ENCODE measurements at regions not wholly inside any gene's neighbourhood (a gene's known extent, or its start where the extent isn't known, plus 50 kb on each side); places are given as distances from the start of the nearest gene placed in this dataset.

DNA sequence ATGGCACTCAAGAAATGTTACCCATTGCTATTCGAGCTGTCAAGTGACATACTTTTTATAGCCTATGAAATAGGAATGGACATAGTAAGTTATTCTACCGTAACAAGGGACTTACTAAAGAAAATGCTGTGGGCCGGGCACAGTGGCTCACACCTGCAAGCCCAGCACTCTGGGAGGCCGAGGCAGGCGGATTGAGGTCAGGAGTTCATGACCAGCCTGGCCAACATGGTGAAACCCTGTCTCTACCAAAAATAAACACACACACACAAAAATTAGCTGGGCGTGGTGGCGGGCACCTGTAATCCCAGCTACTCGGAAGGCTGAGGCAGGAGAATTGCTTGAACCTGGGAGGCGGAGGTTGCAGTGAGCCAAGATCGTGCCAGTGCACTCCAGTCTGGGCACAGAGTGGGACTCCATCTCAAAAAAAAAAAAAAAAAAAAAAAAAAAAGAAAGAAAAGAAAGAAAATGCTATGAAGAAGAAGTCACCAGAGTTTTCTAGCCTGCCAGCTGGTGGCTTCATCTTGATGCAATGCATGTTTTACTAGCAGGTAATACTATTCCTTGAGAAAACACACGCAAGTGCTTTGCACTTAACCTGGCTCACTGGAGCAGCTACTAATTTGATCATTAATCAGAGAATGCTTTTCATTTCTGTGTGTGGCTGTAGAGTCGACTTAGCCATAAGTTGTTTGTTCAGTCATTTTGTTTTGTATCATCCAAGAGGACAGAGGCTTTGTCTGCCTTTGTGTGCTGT lies 166.7 kb upstream of the MYL2 start:
- WGBS (ENCODE audit: insufficient coverage, low lambda C conversion rate), result no CpG with 5 or more reads among the region's 12 CpGs
- H3K27ac ChIP-seq (ENCODE audit: low read length), result no peak overlapping the region
- peaks cover 8% of the 10 kb centered on the region for H3K27me3 ChIP-seq (ENCODE audit: control insufficient read depth, insufficient read depth, low read length)
- H3K9me3 ChIP-seq (ENCODE audit: control insufficient read depth, low read depth, low read length), result no peaks in the 10 kb centered on the region
- H3K4me1 ChIP-seq (ENCODE audit: control insufficient read depth, insufficient read depth, low read length), result no peaks in the 10 kb centered on the region
- H3K36me3 ChIP-seq (ENCODE audit: control insufficient read depth, insufficient read depth, low read length), result no peaks in the 10 kb centered on the region
- no peak for DNase-seq
- H3K4me3 ChIP-seq (ENCODE audit: low read length), result no peak overlapping the region

DNA sequence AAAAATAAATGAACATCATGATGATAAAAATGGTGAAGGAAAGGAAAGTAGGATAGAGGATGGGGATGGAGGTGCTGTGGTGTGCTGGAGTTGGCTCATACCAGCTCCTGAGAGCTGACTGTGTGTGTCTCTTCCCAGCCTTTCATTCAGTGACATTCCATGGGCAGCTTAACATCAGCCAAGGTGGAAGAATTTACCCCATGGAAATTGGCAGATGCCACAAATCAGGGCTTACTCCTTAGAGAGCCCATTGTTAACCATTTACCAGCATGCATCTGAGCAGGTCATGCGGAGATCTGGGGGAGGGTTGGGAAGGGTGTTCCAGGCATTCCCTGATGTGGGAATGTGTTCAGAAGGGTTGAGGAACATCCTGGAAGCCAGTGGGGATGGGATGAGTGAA lies 164.7 kb upstream of the MYL2 start:
- Histone ChIP-seq H3K27ac (ENCODE audit: low read length) (no peak overlapping the region), H3K4me1 (ENCODE audit: control insufficient read depth, insufficient read depth, low read length) (no peaks in the 10 kb centered on the region), H3K9me3 (ENCODE audit: control insufficient read depth, low read depth, low read length) (no peaks in the 10 kb centered on the region), H3K27me3 (ENCODE audit: control insufficient read depth, insufficient read depth, low read length) (peaks cover 16% of the 10 kb centered on the region), H3K4me3 (ENCODE audit: low read length) (no peak overlapping the region), H3K36me3 (ENCODE audit: control insufficient read depth, insufficient read depth, low read length) (no peaks in the 10 kb centered on the region)
- no peak for DNase-seq
- 100% methylated on average over 1 of the region's 1 CpG for whole genome bisulfite sequencing (ENCODE audit: insufficient coverage, low lambda C conversion rate)

DNA sequence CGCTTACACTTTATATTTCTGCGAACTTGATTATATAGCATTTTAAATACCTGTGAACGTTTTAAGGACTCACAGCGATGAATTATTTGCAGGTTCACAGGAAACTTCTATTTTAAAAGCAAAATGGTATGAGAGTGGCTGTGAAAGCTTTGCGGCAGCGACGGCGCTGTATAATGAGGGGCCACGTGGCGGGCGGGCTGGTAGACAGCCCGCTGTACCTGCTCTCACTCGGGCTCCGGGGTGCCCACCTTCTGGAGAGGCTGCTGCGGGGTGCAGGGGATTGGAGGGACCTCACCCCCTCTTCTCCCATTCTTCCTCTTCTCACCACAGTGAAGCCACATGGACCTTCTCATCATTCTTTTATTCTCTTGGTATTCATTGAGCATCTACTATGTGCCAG lies 164.2 kb upstream of the MYL2 start:
- Histone ChIP-seq H3K9me3 (ENCODE audit: control insufficient read depth, low read depth, low read length) (no peaks in the 10 kb centered on the region), H3K36me3 (ENCODE audit: control insufficient read depth, insufficient read depth, low read length) (no peaks in the 10 kb centered on the region), H3K27ac (ENCODE audit: low read length) (no peak overlapping the region), H3K4me3 (ENCODE audit: low read length) (no peak overlapping the region), H3K27me3 (ENCODE audit: control insufficient read depth, insufficient read depth, low read length) (peaks cover 16% of the 10 kb centered on the region), H3K4me1 (ENCODE audit: control insufficient read depth, insufficient read depth, low read length) (no peaks in the 10 kb centered on the region)
- DNase-seq, result no peak
- 100% methylated on average over 3 of the region's 15 CpGs for WGBS (ENCODE audit: insufficient coverage, low lambda C conversion rate)

DNA sequence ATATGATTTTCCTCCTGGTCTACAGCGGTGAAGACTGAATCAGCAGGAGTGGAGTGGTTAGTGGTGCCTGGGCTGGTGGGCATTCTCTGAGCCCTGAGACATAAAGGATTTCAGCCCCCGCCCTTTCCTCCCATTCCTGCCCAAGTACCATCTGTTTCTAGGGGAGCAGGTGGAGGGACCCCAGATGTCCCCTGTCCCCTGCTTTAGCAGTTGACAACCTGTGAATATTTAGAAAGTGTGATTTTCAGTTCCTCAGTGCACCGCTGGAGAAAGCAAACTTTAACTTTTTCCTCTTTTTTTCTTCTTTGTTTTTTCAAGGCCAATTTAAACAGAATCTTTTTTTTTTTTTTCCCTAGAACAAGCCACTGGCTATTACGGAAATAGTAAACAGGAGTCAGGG lies 163.8 kb upstream of the MYL2 start:
- peaks cover 16% of the 10 kb centered on the region for H3K27me3 ChIP-seq (ENCODE audit: control insufficient read depth, insufficient read depth, low read length)
- no peak overlapping the region for H3K27ac ChIP-seq (ENCODE audit: low read length)
- no peak for DNase-seq
- no peaks in the 10 kb centered on the region for H3K4me1 ChIP-seq (ENCODE audit: control insufficient read depth, insufficient read depth, low read length)
- no peaks in the 10 kb centered on the region for H3K9me3 ChIP-seq (ENCODE audit: control insufficient read depth, low read depth, low read length)
- no peaks in the 10 kb centered on the region for H3K36me3 ChIP-seq (ENCODE audit: control insufficient read depth, insufficient read depth, low read length)
- 50% methylated on average over 1 of the region's 4 CpGs for WGBS (ENCODE audit: insufficient coverage, low lambda C conversion rate)
- no peak overlapping the region for H3K4me3 ChIP-seq (ENCODE audit: low read length)

DNA sequence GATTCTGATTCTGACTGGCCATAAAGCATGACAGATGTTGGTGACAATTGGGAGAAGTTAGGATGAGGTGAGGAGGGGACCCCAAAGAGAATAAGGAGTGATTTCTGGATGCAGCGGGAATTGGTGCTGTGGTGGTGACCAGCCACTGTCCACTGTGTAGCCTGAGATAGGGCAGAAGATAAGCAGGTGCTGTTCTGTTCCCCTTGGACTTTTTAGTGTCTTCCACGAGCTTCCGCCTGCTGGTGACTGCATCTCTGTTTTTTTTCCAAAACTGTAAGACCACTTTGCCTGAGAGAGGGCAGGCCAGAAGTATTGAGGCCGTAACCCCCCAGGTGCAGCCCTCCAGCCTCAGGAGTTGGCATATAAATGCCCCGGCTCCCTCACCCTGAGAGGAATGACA lies 161.2 kb upstream of the MYL2 start:
- WGBS (ENCODE audit: insufficient coverage, low lambda C conversion rate), result no CpG with 5 or more reads among the region's 5 CpGs
- H3K27me3 ChIP-seq (ENCODE audit: control insufficient read depth, insufficient read depth, low read length), result peaks cover 31% of the 10 kb centered on the region
- no peak for DNase-seq
- H3K4me1 ChIP-seq (ENCODE audit: control insufficient read depth, insufficient read depth, low read length), result no peaks in the 10 kb centered on the region
- no peak overlapping the region for H3K27ac ChIP-seq (ENCODE audit: low read length)
- H3K9me3 ChIP-seq (ENCODE audit: control insufficient read depth, low read depth, low read length), result no peaks in the 10 kb centered on the region
- no peak overlapping the region for H3K4me3 ChIP-seq (ENCODE audit: low read length)
- no peaks in the 10 kb centered on the region for H3K36me3 ChIP-seq (ENCODE audit: control insufficient read depth, insufficient read depth, low read length)

DNA sequence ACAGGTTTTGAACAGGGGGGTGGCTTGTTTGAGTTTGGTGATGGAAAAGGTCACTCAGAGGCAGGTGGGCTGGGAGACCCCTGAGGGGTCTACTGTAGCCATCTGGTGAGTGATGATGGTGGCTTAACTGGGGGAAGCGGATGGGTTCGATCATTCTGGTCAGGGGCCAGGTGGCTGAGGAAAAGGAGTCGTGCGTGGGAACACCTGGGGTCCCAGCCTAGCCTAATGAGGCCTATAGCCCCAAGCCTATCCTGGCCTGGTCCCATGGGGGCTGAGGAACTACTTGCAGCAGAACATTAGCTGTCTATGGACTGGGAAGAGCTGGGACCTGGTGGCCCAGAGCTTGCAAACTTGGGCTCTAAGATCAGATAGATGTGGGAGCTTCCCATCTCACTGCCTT lies 158.4 kb upstream of the MYL2 start:
- no peak overlapping the region for H3K27ac ChIP-seq (ENCODE audit: low read length)
- H3K36me3 ChIP-seq (ENCODE audit: control insufficient read depth, insufficient read depth, low read length), result no peaks in the 10 kb centered on the region
- H3K9me3 ChIP-seq (ENCODE audit: control insufficient read depth, low read depth, low read length), result no peaks in the 10 kb centered on the region
- peaks cover 35% of the 10 kb centered on the region for H3K27me3 ChIP-seq (ENCODE audit: control insufficient read depth, insufficient read depth, low read length)
- H3K4me3 ChIP-seq (ENCODE audit: low read length), result no peak overlapping the region
- H3K4me1 ChIP-seq (ENCODE audit: control insufficient read depth, insufficient read depth, low read length), result no peaks in the 10 kb centered on the region
- no peak for DNase-seq
- no CpG with 5 or more reads among the region's 4 CpGs for WGBS (ENCODE audit: insufficient coverage, low lambda C conversion rate)

DNA sequence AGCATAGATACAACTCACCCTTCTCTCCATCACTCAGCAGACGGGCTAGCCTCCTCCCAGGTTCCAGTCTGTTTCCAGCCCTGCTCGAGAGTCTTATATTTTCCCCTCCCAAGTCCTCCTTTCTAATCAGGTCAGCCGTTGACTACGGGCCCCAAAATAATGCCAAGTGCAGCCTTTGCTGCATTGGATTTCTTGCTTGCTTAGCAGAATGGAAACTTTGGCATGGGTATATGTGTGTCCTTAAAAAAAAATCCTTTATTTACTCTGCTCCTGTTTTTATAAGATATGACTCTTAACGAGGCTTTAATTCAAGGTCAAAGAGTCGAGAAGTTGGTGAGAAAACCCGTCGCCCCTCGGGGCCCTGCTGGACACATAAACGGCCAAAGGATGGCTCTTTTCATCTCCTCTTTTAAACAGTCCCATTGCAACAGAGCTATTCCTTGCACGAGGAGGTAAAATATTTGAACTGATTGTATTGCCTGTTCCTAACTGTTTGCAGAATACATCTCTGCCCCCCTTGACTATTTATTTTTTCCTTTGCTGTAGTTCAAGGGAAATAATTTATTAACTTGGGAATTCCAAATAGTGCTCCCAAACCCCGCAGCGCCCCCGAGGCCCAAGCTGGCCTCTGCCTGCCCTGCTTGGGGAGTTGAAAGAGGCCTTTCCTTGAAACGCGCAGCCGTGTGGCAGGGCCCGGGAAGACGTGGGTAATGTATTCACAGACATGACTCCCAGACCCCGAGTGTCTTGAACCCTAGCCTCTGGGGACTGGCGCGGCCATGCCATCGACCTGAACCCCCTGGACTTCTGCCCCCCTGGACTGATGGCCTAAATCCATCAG lies 156.5 kb upstream of the MYL2 start:
- Histone ChIP-seq H3K27ac (ENCODE audit: low read length) (no peak overlapping the region), H3K4me3 (ENCODE audit: low read length) (no peak overlapping the region), H3K9me3 (ENCODE audit: control insufficient read depth, low read depth, low read length) (no peaks in the 10 kb centered on the region), H3K27me3 (ENCODE audit: control insufficient read depth, insufficient read depth, low read length) (peaks cover 28% of the 10 kb centered on the region), H3K4me1 (ENCODE audit: control insufficient read depth, insufficient read depth, low read length) (no peaks in the 10 kb centered on the region), H3K36me3 (ENCODE audit: control insufficient read depth, insufficient read depth, low read length) (no peaks in the 10 kb centered on the region)
- no peak for DNase-seq
- 16% methylated on average over 4 of the region's 23 CpGs for WGBS (ENCODE audit: insufficient coverage, low lambda C conversion rate)

DNA sequence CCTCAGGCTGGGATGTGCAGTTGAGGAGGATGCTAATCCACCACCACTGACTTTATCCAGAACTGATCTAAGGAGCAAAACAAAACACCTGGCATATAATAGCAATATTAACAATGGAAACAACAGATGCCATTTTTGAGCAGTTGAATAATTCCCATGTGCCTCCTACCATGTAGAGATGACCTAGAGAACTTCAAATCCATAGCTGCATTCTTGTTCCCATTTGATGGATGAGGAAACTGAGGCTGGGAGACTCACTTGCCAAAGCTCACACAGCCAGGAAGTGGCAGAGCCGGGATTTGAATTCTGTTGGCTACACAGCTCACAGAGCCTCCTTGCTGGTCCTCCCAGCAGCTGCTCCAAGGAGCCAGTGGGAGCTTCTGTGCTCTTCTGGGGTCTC lies 155.8 kb upstream of the MYL2 start:
- Histone ChIP-seq H3K27ac (ENCODE audit: low read length) (no peak overlapping the region), H3K36me3 (ENCODE audit: control insufficient read depth, insufficient read depth, low read length) (no peaks in the 10 kb centered on the region), H3K9me3 (ENCODE audit: control insufficient read depth, low read depth, low read length) (no peaks in the 10 kb centered on the region), H3K4me3 (ENCODE audit: low read length) (no peak overlapping the region), H3K4me1 (ENCODE audit: control insufficient read depth, insufficient read depth, low read length) (no peaks in the 10 kb centered on the region), H3K27me3 (ENCODE audit: control insufficient read depth, insufficient read depth, low read length) (peaks cover 24% of the 10 kb centered on the region)
- no peak for DNase-seq
- no CpG with 5 or more reads among the region's 1 CpG for WGBS (ENCODE audit: insufficient coverage, low lambda C conversion rate)

DNA sequence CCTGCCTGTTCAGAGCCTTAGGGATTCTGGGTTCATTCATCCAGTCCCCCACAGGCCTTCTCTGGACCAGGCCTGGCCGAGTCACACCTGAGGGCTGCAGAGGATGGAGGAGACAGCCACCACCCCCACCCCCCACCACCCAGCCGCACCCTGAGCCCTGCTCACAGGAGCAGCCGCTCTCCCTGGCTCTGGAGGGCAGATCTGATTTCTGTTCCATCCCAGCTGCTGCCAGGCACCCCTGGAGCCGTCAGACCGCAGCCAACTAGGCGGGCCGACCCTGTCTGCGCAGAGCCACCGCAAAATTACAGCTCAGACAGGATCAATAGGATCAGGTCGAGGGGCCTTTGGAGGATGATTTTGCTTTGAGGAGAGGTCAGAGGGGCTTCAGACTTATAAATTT lies 154.6 kb upstream of the MYL2 start:
- no peak for DNase-seq
- Histone ChIP-seq H3K36me3 (ENCODE audit: control insufficient read depth, insufficient read depth, low read length) (no peaks in the 10 kb centered on the region), H3K9me3 (ENCODE audit: control insufficient read depth, low read depth, low read length) (no peaks in the 10 kb centered on the region), H3K27ac (ENCODE audit: low read length) (no peak overlapping the region), H3K4me1 (ENCODE audit: control insufficient read depth, insufficient read depth, low read length) (no peaks in the 10 kb centered on the region), H3K4me3 (ENCODE audit: low read length) (no peak overlapping the region), H3K27me3 (ENCODE audit: control insufficient read depth, insufficient read depth, low read length) (peaks cover 22% of the 10 kb centered on the region)
- no CpG with 5 or more reads among the region's 10 CpGs for WGBS (ENCODE audit: insufficient coverage, low lambda C conversion rate)

DNA sequence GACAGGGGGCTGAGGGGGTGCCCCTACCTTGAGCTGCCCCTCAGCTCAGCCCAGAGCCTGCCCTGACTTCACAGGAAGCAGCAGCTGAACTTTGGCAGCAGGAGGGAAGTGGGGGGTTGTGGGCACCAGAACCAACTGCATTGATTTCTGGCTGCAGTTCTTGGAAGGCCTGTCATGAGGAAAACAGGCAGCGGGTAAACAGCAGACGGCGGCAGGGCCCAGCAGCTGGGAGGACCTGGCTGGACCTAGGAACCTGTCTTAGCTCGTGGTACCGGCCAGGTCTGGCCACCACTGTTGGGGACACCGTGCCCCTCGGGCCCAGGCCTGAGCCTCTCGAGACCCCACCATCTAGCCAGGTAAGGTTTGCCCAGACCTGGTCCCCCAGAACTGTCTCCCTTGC lies 154.2 kb upstream of the MYL2 start:
- Histone ChIP-seq H3K27ac (ENCODE audit: low read length) (no peak overlapping the region), H3K36me3 (ENCODE audit: control insufficient read depth, insufficient read depth, low read length) (no peaks in the 10 kb centered on the region), H3K27me3 (ENCODE audit: control insufficient read depth, insufficient read depth, low read length) (peaks cover 22% of the 10 kb centered on the region), H3K4me3 (ENCODE audit: low read length) (no peak overlapping the region), H3K4me1 (ENCODE audit: control insufficient read depth, insufficient read depth, low read length) (no peaks in the 10 kb centered on the region), H3K9me3 (ENCODE audit: control insufficient read depth, low read depth, low read length) (no peaks in the 10 kb centered on the region)
- no CpG with 5 or more reads among the region's 8 CpGs for WGBS (ENCODE audit: insufficient coverage, low lambda C conversion rate)
- DNase-seq, result no peak

All from large intestine (tissue), 3 donors.